ENCODE measurements at regions not wholly inside any gene's neighbourhood (a gene's known extent, or its start where the extent isn't known, plus 50 kb on each side); places are given as distances from the start of the nearest gene placed in this dataset.

- CTCF ChIA-PET: no interaction called here
- no TSS peak for BruUV-seq (replicated peaks)
Measured at GRCh38 chr7:135858379-135858778, 109.8 kb upstream of the FAM180A start.

More at GRCh38 chr7:135858379-135858778, 109.8 kb upstream of the FAM180A start:
- no peaks in the 10 kb centered on the region for H4K20me1 ChIP-seq (ENCODE audit: insufficient read depth, low read length)
- H3K9me3 ChIP-seq (ENCODE audit: control insufficient read depth, insufficient read depth, low read length): 0 out of 2 replicates have a peak, but pooled peaks cover 2% of the 10 kb centered on the region
- peaks cover 1% of the 10 kb centered on the region; the same call in 1 of the 2 replicates for H3K4me1 ChIP-seq (ENCODE audit: control insufficient read depth, insufficient read depth, low read length)
- H3K4me2 ChIP-seq (ENCODE audit: low read depth, low read length): no peak overlapping the region
- no peak overlapping the region for H3K18ac ChIP-seq (ENCODE audit: low read depth, low read length)
- H2BK20ac ChIP-seq (ENCODE audit: low read depth, low read length): no peak overlapping the region
- H3K27ac ChIP-seq (ENCODE audit: insufficient read depth, low read length): no peak overlapping the region
- H4K8ac ChIP-seq (ENCODE audit: low read depth in 2 of 2, low read length in 2 of 2): no peak overlapping the region
- H3K56ac ChIP-seq (ENCODE audit: extremely low read depth, insufficient read depth, low read length): no peak overlapping the region
- DNase-seq: no peak
- POLR2A ChIA-PET (ENCODE audit: unreplicated experiment): no interaction called here
- H3K4me3 ChIP-seq (ENCODE audit: insufficient read depth, low read depth, low read length): no peak overlapping the region
- ATAC-seq (ENCODE audit: low read depth): no peak
- in situ Hi-C loops (cut with MboI; ENCODE audit: low sequenced_read_pairs): no loop called here
- no peak overlapping the region for H4K91ac ChIP-seq (ENCODE audit: insufficient read depth, low read depth, low read length)
- no peak overlapping the region for H2AK5ac ChIP-seq (ENCODE audit: low read depth, low read length)
- H2AK9ac ChIP-seq (replicated peaks; ENCODE audit: low read depth, low read length, poor library complexity): no peak overlapping the region
- H2BK120ac ChIP-seq (ENCODE audit: low read depth, low read length): no peak overlapping the region
- H3K14ac ChIP-seq (replicated peaks; ENCODE audit: low read depth, low read length): no peak overlapping the region
- H3K9ac ChIP-seq (ENCODE audit: low read depth, low read length): no peak overlapping the region
- intact Hi-C loops (cut with micrococcal nuclease): no loop called here
- H3K9me1 ChIP-seq (ENCODE audit: insufficient read depth, low read length): no peaks in the 10 kb centered on the region; the same call in 1 of the 2 replicates
- TF ChIP-seq SMC3 (IDR thresholded peaks at IDR 0.05; ENCODE audit: low read depth, low read length) (no peak), RFX5 (IDR thresholded peaks at IDR 0.05; ENCODE audit: low read depth, low read length) (no peak)
- TF ChIP-seq, protein P1, sequence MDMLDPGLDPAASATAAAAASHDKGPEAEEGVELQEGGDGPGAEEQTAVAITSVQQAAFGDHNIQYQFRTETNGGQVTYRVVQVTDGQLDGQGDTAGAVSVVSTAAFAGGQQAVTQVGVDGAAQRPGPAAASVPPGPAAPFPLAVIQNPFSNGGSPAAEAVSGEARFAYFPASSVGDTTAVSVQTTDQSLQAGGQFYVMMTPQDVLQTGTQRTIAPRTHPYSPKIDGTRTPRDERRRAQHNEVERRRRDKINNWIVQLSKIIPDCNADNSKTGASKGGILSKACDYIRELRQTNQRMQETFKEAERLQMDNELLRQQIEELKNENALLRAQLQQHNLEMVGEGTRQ (IDR thresholded peaks at IDR 0.05; ENCODE audit: low read depth, low read length): no peak
- WGBS, 2 experiments (ENCODE audit: extremely low coverage in 2 of 2, insufficient read length in 1 of 2): 68% methylated on average over 2 of the region's 4 CpGs; no CpG with 5 or more reads in 1 of the 2 experiments
- no peak overlapping the region for H4K5ac ChIP-seq (ENCODE audit: low read depth, low read length)
- H3K27me3 ChIP-seq (ENCODE audit: control insufficient read depth, insufficient read depth, low read length): peaks cover 7% of the 10 kb centered on the region
- no peak overlapping the region for H2BK5ac ChIP-seq (ENCODE audit: low read depth, low read length, poor library complexity, severe bottlenecking)
- no peaks in the 10 kb centered on the region for H3K36me3 ChIP-seq (ENCODE audit: control insufficient read depth, insufficient read depth, low read length)
- H3K23ac ChIP-seq (ENCODE audit: low read depth, low read length): no peak overlapping the region
- H2BK15ac ChIP-seq (ENCODE audit: low read depth, low read length): no peak overlapping the region
- no peak overlapping the region for H3K4ac ChIP-seq (ENCODE audit: low read depth, low read length)
- no peak overlapping the region for H2AFZ ChIP-seq (replicated peaks; ENCODE audit: low read length, poor library complexity)
- H3K79me1 ChIP-seq (ENCODE audit: low read depth in 1 of 2, low read length in 2 of 2): no peaks in the 10 kb centered on the region
- dilution Hi-C loops (cut with HindIII; ENCODE audit: low sequenced_read_pairs, unreplicated experiment): no loop called here

Data from IMR-90 (cell line).